ENCODE measurements at regions not wholly inside any gene's neighbourhood (a gene's known extent, or its start where the extent isn't known, plus 50 kb on each side); places are given as distances from the start of the nearest gene placed in this dataset.

- TF ChIP-seq POLR2A (IDR thresholded peaks at IDR 0.05) (no peak), CTCF (IDR thresholded peaks at IDR 0.05) (no peak), POLR2AphosphoS5 (IDR thresholded peaks at IDR 0.05) (no peak), EP300 (IDR thresholded peaks at IDR 0.05) (no peak)
These were observed 835.6 kb upstream of the GRAMD2B start for GRCh38 chr5:125587631-125588030.

All from suprapubic skin (tissue), 4 donors.